GM19455 (cell line): ENCODE measurements at regions not wholly inside any gene's neighbourhood (a gene's known extent, or its start where the extent isn't known, plus 50 kb on each side); places are given as distances from the start of the nearest gene placed in this dataset.

Experiments
- ATAC-seq: cut with Tn5 transposase; IDR thresholded peaks from one replicate; pipeline ENCODE4 v1.9.1; 2021; ENCODE audit not compliant: unreplicated experiment

DNA sequence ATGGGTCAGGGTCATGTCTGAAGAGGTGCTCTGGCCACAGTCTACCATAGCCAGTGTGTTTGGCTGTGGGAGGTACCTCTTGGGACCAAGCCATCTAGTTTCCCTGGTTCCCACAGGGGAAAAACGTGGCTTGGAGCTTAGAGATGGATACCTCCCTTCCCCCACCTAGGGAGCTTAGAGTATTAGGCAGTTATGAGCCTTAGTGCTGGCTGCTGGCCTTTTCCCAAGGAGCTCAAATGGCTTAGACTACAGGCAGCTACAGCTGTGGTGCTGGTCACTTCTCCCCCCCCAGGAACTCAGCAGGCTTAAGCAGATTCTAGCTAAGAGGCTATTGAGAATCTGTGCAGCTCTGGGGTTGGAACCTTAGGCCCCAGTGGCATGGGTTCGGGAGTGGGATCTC, 591.2 kb downstream of the NSUN3 start:
- no peak for ATAC-seq

DNA sequence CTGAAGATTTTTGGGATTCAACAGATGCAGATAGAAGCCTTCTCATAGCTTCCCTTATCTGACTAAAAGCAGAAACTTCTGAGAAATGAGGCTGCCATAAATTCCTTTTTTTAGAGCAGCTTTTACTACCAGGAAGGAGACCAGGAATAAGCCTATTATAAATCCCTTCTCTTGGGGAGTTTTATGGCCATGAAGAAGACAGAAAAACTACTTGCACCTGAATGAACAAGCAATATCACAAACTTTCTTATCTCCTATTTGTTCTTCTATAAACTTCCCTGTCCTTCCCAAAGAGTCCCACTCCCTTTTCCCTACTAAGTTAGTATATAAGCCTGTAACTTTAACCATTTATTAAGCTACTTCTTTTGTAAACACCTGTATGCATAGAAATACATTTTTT, 603.1 kb downstream of the NSUN3 start:
- no peak for ATAC-seq

DNA sequence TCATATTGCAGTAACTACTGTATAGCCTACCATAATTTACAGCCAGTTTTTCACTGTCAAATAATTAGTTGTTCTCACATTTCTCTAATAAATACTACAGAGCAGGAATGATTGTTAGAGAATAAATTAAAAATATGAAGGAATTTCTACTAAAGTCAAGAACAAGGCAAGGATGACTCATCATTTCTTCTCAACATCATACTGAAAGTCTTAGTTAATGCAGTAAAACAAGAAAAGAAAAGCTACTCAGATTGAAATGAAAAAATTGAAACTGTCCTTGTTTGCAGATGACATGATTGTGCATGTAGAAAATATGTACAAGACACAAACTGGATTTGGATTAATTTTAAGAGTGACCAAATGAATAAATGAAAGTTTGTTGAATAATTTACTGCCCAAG, 608.2 kb downstream of the NSUN3 start:
- no peak for ATAC-seq

DNA sequence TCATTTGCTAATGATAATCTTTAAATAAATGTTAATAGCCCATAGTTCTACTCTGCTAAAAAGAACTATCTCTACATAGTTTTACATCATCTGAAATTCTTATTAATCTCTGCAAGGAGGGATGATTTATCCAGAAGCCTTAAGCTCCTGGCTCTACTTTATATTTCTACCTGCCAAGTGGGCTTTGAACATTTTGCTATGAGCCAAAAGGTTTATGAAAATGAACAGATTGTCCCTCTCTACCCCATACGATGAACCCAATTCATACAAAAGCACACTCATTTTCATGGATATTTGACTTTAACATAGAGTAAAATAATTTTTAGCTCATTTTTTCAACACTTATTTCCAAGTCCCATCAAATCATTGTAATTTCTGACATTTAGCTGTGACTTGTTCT, 611.0 kb downstream of the NSUN3 start:
- ATAC-seq, result no peak

DNA sequence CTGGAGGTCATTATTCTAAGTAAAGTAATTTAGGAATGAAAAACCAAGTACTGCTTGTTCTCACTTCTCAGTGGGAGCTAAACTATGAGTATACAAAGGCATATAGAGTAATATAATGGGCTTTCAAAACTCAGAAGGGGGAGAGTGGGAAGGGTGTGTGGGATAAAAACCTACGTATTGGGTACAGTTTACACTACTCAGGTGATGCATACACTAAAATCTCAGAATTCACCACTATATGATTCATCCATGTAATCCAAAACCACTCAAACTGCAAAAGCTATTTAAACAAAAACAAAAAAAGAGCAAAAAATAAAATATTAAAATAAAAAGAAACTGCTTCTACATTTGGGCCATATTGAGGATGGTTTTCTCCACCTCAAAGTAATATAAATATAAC, 623.3 kb downstream of the NSUN3 start:
- ATAC-seq, result no peak

DNA sequence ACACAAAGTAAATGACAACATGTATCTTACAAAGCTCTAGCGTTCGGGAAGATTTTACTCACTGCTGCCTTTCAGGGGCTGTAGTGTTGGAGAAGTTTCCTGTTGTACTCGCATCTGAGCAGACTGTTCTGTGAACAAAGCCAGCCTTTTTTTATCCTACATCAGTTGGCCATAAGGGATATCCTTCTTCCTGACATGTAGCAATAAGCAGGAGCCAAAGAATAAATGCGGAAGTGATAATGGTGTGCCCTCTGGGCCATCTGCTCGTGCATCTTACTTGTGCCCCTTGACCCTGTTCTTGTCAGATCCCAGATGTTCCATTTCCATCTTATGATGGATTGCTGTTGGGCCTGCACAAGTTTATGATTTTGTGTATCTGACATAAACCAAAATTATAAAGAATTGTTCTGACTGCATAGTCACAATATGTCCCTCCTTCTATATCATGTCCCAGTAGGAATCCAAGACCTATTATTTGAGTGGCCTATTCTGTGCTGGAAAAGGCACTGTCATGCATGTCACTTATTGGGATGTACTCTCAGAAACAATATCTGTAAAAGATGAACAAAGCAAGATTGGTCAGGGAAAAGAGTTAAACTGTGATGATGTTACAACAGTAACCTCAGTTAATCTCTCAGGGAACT, 631.3 kb downstream of the NSUN3 start:
- no peak for ATAC-seq

DNA sequence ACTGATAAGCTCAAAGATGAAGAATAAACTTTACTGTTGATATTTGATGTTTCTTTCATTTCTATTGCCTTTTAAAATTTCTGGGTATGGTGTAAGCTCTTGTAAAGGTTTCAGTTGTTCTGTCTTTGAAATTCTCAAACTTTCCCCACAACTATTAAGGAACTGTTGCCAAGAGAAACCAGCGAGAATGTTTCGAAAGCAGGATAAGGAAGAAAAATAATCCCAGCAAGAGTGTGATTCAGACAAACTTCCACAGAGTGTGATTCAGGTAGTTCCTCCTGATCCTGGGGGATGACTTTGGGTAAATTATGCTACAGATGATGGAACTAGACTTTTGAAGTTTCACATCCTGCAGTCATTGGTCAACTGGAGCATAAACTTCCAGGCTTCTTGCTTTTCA, 632.0 kb downstream of the NSUN3 start:
- no peak for ATAC-seq

DNA sequence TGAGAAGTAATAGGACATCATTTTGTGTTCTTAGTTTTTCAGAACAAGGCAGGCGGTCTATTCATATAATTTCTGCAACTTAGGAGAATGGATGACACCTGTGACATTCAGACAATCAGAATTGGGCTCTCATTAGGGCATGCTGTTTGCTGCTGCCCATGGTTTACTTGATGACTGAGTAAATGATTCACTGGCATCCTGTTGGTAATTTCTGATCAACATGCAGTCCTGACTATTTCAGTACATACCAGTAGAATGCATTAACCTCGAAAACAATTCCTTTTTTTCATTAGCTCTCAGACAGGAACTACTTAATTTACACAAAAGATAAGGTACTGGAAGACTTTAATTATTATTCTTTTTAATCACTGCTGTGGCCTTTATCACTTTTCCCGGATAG, 641.6 kb downstream of the NSUN3 start:
- no peak for ATAC-seq

DNA sequence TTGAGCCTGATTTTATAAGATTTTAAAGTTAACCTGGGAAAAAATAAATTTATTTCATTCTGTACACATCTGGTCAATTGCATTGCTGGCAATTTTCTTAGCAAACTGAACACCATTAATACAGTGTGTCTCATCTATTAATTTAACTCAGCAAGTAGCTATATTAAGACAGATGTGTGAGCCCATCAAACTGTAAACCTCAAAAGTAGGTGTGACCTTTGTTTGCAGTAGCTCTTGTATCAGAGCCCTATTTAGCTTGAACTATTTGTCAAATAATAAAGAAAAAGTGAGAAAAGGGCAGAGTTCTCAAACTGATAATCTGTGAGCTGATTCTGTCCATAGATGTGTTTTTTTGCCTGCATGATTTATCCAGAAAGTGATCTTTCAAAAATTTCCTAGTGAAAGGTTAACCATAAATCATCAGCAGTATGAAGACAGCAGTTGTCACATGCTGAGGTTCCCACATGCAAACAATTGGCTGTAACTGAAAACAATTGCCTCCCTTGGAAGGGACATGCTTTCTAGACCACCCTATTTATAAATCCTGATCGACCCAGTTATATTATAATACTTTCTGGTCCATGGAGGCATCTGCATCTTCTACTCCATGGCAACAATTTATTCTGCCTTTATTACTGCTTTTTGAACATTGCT, 646.5 kb downstream of the NSUN3 start:
- ATAC-seq, result no peak

DNA sequence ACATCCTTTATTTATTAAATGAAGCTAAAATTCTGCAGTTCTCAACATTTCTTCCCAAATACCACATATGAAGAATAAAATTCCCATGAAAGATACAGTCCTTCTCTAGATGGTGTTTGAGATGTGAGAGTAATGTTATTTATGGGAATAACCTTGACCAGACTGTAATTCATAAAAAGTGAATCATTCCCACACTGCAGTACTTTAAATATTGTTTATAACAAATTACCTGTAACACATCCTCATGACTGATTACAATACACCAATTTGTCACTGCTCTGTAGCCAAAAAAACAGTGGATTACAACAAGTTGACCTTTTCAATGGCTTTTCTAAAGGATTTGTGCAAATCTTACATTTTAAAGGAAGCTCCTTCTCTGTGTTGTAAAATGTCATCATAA, 651.3 kb downstream of the NSUN3 start:
- no peak for ATAC-seq

DNA sequence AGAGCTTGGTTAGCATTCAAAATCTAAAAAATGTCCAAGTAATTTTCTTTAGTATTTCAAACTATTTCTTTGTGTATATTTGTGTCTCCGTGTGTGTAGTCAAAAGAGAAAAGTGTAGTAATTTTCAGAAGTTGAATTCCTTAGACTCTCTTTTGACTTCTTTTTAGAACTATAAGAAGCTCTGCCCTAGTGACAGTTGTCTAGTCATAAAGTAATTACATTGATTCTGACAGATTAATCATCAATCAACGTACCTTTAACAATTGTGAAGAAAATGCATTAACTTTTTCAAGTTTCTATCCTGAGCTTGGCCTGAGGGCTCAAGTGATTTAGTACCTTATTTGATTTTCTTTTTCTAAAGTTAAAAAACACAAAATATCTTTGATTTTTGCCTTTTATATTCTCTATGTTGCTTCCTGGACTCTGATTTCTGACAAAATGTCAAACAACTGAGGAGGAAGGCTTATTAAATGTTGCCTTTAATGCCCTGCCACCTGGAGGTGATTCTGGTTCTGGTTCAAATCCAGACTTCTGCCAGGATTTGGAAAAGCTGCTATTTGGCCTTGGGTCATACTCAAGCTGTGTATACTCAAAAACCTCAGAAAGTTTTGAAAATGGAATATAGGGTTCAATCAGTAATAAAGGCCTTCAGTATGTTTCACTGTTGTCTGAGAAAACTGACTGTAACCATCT, 653.6 kb downstream of the NSUN3 start:
- no peak for ATAC-seq

DNA sequence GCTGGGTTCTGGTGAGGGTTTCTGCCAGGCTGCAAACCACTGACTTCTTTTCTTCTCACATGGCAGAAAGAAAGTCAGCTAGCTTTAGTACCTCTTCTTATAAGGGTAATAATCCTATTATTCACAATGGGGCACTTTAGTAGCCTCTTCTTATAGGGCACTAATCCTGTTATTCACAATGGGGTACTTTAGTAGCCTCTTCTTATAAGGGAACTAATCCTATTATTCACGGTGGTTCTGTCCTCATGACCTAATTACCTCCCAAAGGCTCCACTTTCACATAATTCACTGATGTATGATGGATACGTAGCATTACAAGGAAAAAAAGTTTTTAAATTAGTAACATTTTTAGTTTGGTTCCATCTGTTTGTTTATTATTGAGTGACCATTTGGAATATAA, 671.3 kb downstream of the NSUN3 start:
- ATAC-seq, result no peak

DNA sequence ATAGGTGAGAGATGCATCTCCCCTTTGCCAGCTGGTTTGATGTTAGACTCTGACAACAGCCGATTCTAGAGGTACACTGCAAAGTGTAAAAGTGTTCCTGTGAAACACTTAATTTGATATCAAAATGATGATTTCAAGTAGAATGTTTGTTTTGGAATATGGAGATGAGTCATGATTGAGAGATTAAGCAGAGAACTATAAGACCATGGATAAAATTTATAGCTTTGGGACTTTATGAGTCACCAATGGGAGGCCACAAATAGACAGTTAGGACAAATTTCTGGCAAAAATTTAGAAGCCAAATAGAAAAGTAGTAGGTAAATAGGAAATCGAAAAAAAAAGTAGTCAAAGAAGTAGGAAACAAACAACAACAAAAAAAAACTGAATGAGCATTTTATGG, 672.5 kb downstream of the NSUN3 start:
- ATAC-seq, result no peak

DNA sequence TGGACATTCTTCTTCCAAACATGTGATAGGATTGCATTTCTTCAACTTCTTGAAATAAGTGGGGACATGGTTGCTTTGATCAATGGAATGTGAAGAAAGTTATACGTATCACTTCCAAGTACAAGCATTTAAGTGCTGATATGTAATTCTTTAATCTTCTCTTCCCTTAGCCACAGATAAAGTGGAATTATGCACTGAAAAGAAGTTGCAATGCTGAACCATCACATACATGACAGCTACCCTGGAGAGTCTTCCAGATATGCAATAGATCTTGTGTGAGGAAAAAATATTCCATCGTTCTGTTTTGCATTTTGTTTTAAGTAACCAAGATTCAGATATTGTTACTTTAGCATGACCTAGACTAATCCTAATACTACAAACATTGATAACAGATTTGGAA, 674.3 kb downstream of the NSUN3 start:
- no peak for ATAC-seq

DNA sequence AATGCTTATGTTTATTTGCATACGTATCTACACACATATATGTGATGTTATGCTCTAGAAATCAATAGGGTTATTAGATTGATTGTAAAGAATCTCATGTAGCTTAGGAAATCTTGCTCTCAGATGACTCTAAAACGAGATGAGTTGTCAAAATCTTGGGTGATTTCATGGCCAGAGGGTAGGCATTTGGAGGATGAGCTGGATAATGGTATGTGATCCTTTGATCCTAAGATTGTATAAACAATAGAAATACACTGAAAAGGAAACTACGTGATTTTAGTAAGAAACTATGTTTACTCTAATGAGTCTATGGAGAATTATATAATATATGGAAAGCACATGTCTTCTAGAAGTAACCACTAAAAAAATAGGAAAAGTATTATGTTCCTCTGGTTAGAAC, 676.6 kb downstream of the NSUN3 start:
- no peak for ATAC-seq

DNA sequence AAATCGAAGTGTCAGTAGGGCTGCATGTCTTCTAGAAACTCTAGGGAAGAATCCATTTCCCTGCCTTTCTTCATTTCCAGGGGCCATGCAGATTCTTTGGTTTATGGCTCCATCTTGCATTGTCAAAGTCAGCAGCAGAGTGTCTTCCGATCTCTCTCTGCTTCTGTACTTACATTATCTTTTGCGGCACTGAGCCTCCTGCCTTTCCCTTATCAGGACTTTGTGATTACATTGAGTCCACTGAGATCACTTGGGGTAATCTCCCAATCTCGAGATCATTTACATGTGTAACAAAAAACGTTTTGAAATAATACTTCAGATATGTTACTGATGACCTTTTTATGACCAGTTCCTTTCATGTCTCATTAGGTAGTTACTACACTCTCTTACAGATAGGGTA, 695.9 kb downstream of the NSUN3 start:
- ATAC-seq, result no peak

DNA sequence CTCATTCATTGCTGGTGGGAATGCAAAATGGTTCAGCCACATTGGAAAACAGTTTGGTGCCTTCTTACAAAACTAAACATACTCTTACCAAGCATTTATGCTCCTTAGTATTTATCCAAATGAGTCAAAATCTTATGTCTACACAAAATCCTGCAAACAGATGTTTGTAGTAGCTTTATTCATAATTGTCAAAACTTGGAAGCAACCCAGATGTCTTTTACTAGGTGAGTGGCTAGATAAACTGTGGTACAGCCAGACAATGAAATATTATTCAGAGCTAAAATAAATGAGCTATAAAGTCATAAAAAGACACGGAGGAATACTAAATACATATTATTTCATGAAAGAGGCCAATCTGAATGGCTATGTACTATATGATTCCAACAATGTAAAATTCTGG, 709.5 kb downstream of the NSUN3 start:
- ATAC-seq, result no peak

DNA sequence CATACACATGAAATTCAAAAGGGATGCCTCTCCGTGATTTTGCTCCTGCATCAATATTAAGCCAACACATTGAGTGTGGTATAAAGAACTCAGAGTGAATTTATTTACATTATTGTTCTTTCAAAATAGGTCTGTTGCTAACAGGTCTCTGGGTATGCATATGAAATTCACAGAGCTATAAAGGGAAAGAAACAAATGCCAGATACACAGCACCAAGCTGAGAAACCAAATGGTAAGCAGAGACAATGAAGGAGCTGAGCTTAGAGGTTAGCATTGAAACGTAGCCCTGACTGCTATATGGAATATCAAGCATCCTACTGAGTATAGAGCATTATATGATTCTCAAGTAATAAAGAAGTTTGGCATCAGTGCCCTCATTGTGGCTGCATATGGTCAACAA, 712.9 kb downstream of the NSUN3 start:
- ATAC-seq, result no peak

DNA sequence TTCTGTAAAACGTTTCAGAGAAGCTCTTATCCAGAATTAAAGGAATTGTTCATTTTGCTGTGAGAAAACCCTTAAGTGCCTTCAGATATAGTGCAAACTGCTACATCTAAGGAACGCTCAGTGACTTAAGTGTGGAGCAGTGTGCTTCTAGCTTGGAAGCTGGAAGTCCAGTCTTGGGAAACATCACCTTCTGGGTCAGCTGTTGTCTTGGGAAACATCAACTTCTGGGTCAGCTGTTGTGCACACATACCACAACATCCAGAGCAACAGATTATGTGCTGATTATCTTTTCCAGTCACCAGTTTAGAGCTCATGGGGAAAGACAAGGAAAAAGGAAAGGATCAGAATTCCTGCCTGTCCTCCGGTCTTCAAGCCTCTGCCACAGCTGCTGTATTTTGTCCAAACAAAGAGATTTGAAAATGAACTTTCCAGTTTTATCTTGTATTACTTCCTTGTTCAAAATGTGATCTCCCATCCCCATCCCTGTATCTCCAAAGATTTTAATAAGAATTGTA, 713.6 kb downstream of the NSUN3 start:
- no peak for ATAC-seq

DNA sequence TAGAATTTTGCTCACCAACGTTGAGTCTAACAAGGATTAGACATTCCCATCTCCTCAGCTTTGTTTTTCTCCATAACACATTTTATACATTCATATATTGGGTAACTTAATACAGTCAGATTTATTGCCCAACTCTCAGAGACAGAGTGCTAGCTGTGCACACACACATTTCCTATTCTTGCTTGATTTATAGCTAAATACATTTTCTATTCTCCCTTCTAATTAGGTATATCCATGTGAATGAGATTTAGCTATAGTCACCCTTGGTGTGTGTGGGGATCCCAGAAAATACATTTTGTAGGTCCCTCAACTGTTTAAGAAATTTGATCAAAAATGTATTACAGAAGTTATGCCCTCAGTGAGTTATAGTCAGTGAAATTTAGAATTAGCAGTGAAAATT, 715.4 kb downstream of the NSUN3 start:
- ATAC-seq, result no peak

DNA sequence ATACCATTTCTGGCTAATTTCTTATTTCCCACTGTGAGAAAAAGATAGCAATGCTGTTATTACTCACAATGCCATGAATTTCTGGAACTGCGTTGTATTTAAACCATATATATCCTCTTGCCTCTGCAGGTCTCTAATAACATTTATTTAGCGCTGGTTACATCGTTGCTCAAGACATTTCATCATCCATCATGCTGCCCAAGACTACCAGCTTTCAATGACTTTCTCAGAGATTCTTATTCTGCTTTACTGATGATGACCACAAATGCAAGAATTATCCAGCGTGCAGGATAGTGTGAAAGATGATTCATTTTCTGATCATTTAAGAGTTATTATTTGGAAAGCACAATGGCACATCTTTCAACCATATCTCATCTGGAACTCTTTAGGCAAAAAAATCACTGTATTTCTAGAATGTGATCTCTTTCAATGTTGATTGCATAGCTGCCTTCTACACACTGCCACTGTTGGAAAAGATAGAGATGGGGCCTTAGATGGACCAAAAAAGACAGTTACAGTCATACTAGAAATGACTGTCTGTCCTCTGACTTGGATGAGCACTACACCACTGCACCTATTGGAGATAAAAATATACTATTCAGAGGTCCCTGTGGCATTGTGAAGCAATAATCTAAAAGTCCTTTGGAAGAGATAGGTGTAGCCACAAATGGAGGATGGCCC, 716.1 kb downstream of the NSUN3 start:
- ATAC-seq, result no peak

DNA sequence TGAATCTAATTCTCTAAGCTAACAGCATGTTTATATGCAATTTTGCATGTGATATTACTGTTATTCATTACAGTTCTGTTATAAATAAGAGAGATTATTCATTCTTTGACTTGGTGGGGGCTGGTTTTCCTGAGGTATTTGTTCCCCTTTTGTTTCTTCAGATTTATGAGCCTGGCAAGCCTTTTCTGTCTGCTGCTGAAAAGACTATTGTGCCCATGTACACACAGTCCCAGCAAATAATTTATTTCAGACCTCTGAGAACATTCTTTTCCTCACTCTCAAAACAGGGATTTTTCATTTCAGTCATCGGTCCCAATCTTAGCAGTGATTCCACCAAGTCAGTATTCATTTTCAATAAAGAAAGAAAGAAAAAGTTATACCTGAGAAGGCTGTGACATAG, 716.8 kb downstream of the NSUN3 start:
- no peak for ATAC-seq
